Sigmoid colon (tissue), 3 donors: ENCODE measurements at regions not wholly inside any gene's neighbourhood (a gene's known extent, or its start where the extent isn't known, plus 50 kb on each side); places are given as distances from the start of the nearest gene placed in this dataset.

Source experiments
- POLR2A ChIP-seq, 2 donors: fragments of 450-650 bp; IDR thresholded peaks; one replicate each; pipeline ENCODE4 v1.6.1; 2016; ENCODE audit warnings: antibody characterized with exemption in 2 of 2, mild to moderate bottlenecking in 2 of 2, moderate library complexity in 2 of 2
- TF ChIP-seq, protein P1 (sequence below), 4 experiments: fragments of 450-650 bp in 3 of 4; fragments of 200-600 bp in 1 of 4; IDR thresholded peaks; one replicate each; pipeline ENCODE4 v1.5.1; 2016 to 2019; ENCODE audit warnings: antibody characterized with exemption in 4 of 4, mild to moderate bottlenecking in 3 of 4, moderate library complexity in 2 of 4

- TF ChIP-seq POLR2A (IDR thresholded peaks at IDR 0.05): no peak
- TF ChIP-seq, protein P1, sequence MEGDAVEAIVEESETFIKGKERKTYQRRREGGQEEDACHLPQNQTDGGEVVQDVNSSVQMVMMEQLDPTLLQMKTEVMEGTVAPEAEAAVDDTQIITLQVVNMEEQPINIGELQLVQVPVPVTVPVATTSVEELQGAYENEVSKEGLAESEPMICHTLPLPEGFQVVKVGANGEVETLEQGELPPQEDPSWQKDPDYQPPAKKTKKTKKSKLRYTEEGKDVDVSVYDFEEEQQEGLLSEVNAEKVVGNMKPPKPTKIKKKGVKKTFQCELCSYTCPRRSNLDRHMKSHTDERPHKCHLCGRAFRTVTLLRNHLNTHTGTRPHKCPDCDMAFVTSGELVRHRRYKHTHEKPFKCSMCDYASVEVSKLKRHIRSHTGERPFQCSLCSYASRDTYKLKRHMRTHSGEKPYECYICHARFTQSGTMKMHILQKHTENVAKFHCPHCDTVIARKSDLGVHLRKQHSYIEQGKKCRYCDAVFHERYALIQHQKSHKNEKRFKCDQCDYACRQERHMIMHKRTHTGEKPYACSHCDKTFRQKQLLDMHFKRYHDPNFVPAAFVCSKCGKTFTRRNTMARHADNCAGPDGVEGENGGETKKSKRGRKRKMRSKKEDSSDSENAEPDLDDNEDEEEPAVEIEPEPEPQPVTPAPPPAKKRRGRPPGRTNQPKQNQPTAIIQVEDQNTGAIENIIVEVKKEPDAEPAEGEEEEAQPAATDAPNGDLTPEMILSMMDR (IDR thresholded peaks at IDR 0.05): no peak
Observed at GRCh38 chrY:7211971-7212370, 300.4 kb upstream of the AMELY start.
